Esophagus muscularis mucosa (tissue), 3 donors: ENCODE measurements at regions not wholly inside any gene's neighbourhood (a gene's known extent, or its start where the extent isn't known, plus 50 kb on each side); places are given as distances from the start of the nearest gene placed in this dataset.

ENCODE experiments used
- POLR2A ChIP-seq: fragments of 450-650 bp; IDR thresholded peaks from one replicate; pipeline ENCODE4 v1.6.1; 2017; ENCODE audit warnings: antibody characterized with exemption, moderate library complexity, mild to moderate bottlenecking, low read depth
- POLR2AphosphoS5 ChIP-seq, 2 donors: sonication (generic); formaldehyde crosslinking; IDR thresholded peaks; one replicate each; pipeline ENCODE4 v1.6.1; 2017; ENCODE audit warnings: antibody characterized with exemption in 2 of 2
- TF ChIP-seq, protein P1 (sequence below), 3 experiments: fragments of 200-600 bp in 2 of 3; fragments of 450-650 bp in 1 of 3; sonication (generic) in 2 of 3; IDR thresholded peaks; one replicate each; pipeline ENCODE4 v1.5.1; 2017 to 2019; ENCODE audit warnings: antibody characterized with exemption in 3 of 3, mild to moderate bottlenecking in 2 of 3, moderate library complexity in 1 of 3

DNA sequence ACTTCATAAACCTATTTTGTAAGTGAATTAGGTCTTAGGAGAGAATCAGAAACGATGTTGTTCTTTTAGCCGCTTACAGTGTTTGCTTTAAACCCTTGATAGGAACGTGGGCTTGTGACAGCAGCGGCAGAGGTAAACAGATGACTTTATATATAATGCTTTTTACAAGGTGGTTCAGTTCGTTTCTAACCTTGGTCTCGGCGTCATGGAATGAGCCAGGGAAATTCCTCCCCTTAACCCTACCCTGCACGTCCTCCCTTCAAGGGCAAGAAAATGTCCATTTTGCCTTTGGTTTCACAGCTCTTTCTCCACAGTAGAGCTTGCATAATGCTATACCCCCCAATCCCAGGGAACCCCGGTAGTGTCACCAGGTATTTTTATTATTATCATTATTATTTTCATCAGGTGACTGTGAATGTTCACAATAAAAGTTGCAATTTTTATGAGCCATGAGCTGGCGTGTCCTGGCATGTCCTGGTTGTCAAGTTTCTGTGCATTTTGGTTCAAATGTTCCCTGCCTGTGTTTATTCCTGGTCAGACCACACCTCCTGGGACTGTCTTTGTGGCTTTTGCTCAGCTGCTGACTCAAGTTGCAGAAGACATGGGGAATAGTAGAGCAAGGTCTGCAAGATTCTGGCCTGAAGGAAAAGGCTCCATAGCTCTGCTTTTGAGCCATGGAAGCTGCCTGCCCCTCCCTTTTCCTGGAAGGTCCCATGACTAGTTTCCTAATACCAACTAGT lies 112.8 kb upstream of the BMP2 start:
- no peak for TF ChIP-seq POLR2A
- TF ChIP-seq POLR2AphosphoS5 (IDR thresholded peaks at IDR 0.05): no peak
- TF ChIP-seq, protein P1, sequence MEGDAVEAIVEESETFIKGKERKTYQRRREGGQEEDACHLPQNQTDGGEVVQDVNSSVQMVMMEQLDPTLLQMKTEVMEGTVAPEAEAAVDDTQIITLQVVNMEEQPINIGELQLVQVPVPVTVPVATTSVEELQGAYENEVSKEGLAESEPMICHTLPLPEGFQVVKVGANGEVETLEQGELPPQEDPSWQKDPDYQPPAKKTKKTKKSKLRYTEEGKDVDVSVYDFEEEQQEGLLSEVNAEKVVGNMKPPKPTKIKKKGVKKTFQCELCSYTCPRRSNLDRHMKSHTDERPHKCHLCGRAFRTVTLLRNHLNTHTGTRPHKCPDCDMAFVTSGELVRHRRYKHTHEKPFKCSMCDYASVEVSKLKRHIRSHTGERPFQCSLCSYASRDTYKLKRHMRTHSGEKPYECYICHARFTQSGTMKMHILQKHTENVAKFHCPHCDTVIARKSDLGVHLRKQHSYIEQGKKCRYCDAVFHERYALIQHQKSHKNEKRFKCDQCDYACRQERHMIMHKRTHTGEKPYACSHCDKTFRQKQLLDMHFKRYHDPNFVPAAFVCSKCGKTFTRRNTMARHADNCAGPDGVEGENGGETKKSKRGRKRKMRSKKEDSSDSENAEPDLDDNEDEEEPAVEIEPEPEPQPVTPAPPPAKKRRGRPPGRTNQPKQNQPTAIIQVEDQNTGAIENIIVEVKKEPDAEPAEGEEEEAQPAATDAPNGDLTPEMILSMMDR (IDR thresholded peaks at IDR 0.05): no peak
